ENCODE measurements at regions not wholly inside any gene's neighbourhood (a gene's known extent, or its start where the extent isn't known, plus 50 kb on each side); places are given as distances from the start of the nearest gene placed in this dataset.

GRCh38 chr12:91590966-91591638 lies 408.5 kb upstream of the DCN start:
- H3K27me3 ChIP-seq (ENCODE audit: insufficient read depth, poor library complexity, severe bottlenecking): no peaks in the 10 kb centered on the region
- H3K27ac ChIP-seq (replicated peaks): no peak overlapping the region
- H3K4me3 ChIP-seq (replicated peaks; ENCODE audit: insufficient read depth, low read length): no peak overlapping the region
- no peak for DNase-seq (ENCODE audit: low read depth in 1 of 2, low spot score in 1 of 2)
- no peak for TF ChIP-seq SPI1 (IDR thresholded peaks at IDR 0.05; ENCODE audit: borderline replicate concordance, low read depth)
- no peak for TF ChIP-seq CTCF (IDR thresholded peaks at IDR 0.05; ENCODE audit: insufficient read depth, low read length)
- no peak for TF ChIP-seq GABPA (IDR thresholded peaks at IDR 0.05; ENCODE audit: low read depth)
- TF ChIP-seq, protein P1, sequence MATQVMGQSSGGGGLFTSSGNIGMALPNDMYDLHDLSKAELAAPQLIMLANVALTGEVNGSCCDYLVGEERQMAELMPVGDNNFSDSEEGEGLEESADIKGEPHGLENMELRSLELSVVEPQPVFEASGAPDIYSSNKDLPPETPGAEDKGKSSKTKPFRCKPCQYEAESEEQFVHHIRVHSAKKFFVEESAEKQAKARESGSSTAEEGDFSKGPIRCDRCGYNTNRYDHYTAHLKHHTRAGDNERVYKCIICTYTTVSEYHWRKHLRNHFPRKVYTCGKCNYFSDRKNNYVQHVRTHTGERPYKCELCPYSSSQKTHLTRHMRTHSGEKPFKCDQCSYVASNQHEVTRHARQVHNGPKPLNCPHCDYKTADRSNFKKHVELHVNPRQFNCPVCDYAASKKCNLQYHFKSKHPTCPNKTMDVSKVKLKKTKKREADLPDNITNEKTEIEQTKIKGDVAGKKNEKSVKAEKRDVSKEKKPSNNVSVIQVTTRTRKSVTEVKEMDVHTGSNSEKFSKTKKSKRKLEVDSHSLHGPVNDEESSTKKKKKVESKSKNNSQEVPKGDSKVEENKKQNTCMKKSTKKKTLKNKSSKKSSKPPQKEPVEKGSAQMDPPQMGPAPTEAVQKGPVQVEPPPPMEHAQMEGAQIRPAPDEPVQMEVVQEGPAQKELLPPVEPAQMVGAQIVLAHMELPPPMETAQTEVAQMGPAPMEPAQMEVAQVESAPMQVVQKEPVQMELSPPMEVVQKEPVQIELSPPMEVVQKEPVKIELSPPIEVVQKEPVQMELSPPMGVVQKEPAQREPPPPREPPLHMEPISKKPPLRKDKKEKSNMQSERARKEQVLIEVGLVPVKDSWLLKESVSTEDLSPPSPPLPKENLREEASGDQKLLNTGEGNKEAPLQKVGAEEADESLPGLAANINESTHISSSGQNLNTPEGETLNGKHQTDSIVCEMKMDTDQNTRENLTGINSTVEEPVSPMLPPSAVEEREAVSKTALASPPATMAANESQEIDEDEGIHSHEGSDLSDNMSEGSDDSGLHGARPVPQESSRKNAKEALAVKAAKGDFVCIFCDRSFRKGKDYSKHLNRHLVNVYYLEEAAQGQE (IDR thresholded peaks at IDR 0.05; ENCODE audit: insufficient replicate concordance, low read depth): no peak
- no peak for TF ChIP-seq POLR2AphosphoS5 (IDR thresholded peaks at IDR 0.05; ENCODE audit: low read depth)

- no peak overlapping the region for H3K4me3 ChIP-seq (replicated peaks; ENCODE audit: insufficient read depth, low read length)
- TF ChIP-seq SPI1 (IDR thresholded peaks at IDR 0.05; ENCODE audit: borderline replicate concordance, low read depth): peak; percentile 94
- TF ChIP-seq POLR2AphosphoS5 (IDR thresholded peaks at IDR 0.05; ENCODE audit: low read depth): no peak
- no peaks in the 10 kb centered on the region for H3K27me3 ChIP-seq (ENCODE audit: insufficient read depth, poor library complexity, severe bottlenecking)
- no peak for DNase-seq (ENCODE audit: low read depth in 1 of 2, low spot score in 1 of 2)
- no peak overlapping the region for H3K27ac ChIP-seq (replicated peaks)
Measured at GRCh38 chr12:91588874-91589454, 406.3 kb upstream of the DCN start.

- no peak overlapping the region for H3K27ac ChIP-seq (replicated peaks)
- TF ChIP-seq POLR2AphosphoS5 (IDR thresholded peaks at IDR 0.05; ENCODE audit: low read depth) (no peak), SPI1 (IDR thresholded peaks at IDR 0.05; ENCODE audit: borderline replicate concordance, low read depth) (no peak), GABPA (IDR thresholded peaks at IDR 0.05; ENCODE audit: low read depth) (no peak), CTCF (IDR thresholded peaks at IDR 0.05; ENCODE audit: insufficient read depth, low read length) (no peak)
- TF ChIP-seq, protein P1 (IDR thresholded peaks at IDR 0.05; ENCODE audit: insufficient replicate concordance, low read depth): no peak
- H3K4me3 ChIP-seq (replicated peaks; ENCODE audit: insufficient read depth, low read length): no peak overlapping the region
- no peak for DNase-seq (ENCODE audit: low read depth in 1 of 2, low spot score in 1 of 2)
- no peaks in the 10 kb centered on the region for H3K27me3 ChIP-seq (ENCODE audit: insufficient read depth, poor library complexity, severe bottlenecking)
Measured at GRCh38 chr12:91586015-91586414, 403.4 kb upstream of the DCN start.

DNA sequence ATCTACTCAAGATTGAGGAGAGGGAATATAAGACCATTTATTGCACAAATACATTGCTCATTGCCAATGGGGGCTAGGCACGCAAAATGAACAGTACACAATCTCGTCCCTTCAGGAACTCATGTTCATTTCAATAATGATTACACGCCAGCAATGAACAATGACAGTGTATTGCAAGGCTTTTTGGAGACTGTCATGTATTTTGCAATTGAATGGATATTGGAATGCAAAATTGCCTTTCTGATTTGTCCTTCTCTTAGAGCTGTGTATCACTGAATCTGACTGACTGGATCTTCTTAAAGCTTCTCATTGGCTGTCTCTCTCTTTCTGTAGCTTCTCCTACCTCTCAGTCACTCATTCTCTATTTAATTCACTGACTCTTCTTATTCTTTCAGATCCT lies 400.2 kb upstream of the DCN start:
- peaks cover 2% of the 10 kb centered on the region for H3K27me3 ChIP-seq (ENCODE audit: insufficient read depth, poor library complexity, severe bottlenecking)
- TF ChIP-seq, protein P1 (IDR thresholded peaks at IDR 0.05; ENCODE audit: insufficient replicate concordance, low read depth): no peak
- TF ChIP-seq CTCF (IDR thresholded peaks at IDR 0.05; ENCODE audit: insufficient read depth, low read length): no peak
- TF ChIP-seq POLR2AphosphoS5 (IDR thresholded peaks at IDR 0.05; ENCODE audit: low read depth): no peak
- no peak for TF ChIP-seq SPI1 (IDR thresholded peaks at IDR 0.05; ENCODE audit: borderline replicate concordance, low read depth)
- TF ChIP-seq GABPA (IDR thresholded peaks at IDR 0.05; ENCODE audit: low read depth): no peak
- no peak overlapping the region for H3K4me3 ChIP-seq (replicated peaks; ENCODE audit: insufficient read depth, low read length)
- no peak overlapping the region for H3K27ac ChIP-seq (replicated peaks)
- no peak for DNase-seq (ENCODE audit: low read depth in 1 of 2, low spot score in 1 of 2)
